ENCODE measurements at regions not wholly inside any gene's neighbourhood (a gene's known extent, or its start where the extent isn't known, plus 50 kb on each side); places are given as distances from the start of the nearest gene placed in this dataset.

DNA sequence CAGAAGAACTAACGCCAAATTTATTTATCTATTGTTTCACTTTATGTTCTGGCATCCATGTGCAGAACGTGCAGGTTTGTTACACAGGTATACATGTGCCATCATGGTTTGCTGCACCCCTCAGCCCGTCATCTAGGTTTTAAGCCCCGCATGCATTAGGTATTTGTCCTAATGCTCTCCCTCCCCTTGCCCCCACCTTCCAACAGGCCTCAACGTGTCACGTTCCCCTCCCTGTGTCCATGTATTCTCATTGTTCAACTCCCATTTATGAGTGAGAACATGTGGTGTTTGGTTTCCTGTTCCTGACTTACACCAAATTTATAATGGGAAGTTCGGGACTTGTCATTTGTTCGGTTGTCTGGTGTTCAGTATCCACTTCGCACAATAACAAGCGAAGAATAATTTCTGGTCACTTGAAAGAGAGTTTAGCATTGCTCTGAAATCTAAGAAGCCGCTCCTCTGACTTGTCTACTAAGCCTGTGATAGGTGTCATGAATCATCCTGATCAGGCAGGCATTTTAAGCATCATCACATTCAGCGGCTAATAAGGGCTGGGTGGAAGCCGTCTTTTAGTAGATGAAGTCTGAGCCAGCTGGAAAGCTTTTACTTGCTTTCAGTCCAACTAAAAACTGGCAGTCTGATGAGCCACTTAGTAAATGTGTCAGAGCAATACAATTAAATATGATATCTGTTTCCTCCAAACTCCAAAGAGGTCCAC lies 1065.7 kb upstream of the PABPC4L start:
- no peak for TF ChIP-seq POLR2AphosphoS5 (IDR thresholded peaks at IDR 0.05; ENCODE audit: borderline replicate concordance, low read depth, low read length)
- TF ChIP-seq EZH2 (IDR thresholded peaks at IDR 0.05): no peak

All from SK-N-MC (cell line).